Muscle of arm (tissue), 1 donor: ENCODE measurements at regions not wholly inside any gene's neighbourhood (a gene's known extent, or its start where the extent isn't known, plus 50 kb on each side); places are given as distances from the start of the nearest gene placed in this dataset.
"Not testable (repeated sequence)": the region's sequence is repeated elsewhere in the genome, so short reads cannot be mapped to it uniquely, and the experiment has no call there.

Experiments
- DNase-seq: peaks from one replicate; pipeline ENCODE4 v3.0.0-alpha.2; 2013

GRCh38 chr5:154702477-154702876 lies 52.7 kb upstream of the LARP1 start:
- DNase-seq, result no peak

GRCh38 chr5:154701725-154702124 lies 53.5 kb upstream of the LARP1 start:
- DNase-seq, result not testable (repeated sequence)

GRCh38 chr5:154701181-154701580 lies 54.0 kb upstream of the LARP1 start:
- no peak for DNase-seq

DNA sequence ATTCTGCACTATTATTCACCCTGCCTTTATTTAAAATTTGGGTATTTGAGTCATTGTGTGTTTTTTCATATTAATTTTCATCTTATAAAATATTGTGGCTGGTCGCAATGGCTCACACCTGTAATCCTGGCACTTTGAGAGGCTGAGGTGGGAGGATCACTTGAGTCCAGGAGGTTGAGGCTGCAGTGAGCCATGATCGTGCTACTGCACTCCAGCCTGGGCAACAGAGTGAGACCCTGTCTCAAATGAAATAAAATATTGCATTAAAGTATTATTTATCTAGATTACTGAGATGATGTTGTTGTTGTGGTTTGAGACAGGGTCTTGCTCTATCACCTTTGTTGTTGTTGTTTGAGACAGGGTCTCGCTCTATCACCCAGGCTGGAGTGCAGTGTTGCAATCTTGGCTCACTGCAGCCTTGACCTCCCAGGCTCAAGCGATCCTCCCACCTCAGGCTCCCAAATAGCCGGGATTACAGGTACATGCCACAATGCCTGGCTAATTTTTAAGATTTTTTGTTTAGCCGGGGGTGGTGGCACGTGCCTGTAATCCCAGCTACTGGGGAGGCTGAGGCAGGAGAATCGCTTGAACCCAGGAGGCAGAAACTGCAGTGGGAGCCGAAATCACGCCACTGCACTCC lies 54.8 kb upstream of the LARP1 start:
- DNase-seq, result not testable (repeated sequence)

DNA sequence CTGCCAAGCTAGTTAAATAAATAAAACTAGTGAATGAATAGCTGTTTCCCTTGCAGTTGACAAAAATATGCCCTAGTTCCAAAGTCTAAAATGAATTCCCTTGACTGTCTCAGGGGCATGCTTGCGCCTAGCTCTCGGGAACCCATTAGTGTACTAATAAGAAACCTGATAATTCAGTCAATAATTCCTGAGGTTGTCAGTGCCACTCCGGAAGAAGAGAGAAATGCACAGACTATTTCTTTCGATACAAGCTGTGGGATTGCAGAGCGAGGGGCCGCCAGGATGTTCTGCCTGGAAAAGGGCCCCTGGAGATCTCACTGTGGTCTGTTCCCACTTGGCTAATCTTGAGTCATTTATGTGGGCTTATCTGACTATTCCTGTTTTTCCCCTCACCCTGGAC lies 56.4 kb upstream of the LARP1 start:
- no peak for DNase-seq

- DNase-seq, result no peak
These were observed 57.8 kb upstream of the LARP1 start for GRCh38 chr5:154697371-154697770.

DNA sequence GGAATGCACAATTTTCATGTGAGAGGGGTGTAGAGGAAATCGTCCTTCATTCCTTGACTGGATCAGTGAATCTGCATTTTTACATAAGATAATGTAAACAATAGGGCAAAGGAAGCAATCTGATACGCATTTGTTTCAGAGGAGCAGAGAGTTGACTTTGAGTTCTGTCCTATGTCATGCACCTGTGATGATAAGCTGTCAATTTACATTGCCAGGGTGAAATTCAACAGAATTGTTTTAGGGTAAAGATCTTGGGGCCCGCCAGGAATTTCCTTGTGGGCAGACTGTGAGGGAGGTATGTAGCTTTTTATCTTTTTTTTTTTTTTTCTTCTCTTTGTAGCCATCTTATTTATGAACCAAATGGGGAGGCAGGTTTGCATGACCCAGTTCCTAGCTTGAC lies 58.3 kb upstream of the LARP1 start:
- no peak for DNase-seq

- DNase-seq, result no peak
These were observed 61.0 kb upstream of the LARP1 start for GRCh38 chr5:154694159-154694558.

DNA sequence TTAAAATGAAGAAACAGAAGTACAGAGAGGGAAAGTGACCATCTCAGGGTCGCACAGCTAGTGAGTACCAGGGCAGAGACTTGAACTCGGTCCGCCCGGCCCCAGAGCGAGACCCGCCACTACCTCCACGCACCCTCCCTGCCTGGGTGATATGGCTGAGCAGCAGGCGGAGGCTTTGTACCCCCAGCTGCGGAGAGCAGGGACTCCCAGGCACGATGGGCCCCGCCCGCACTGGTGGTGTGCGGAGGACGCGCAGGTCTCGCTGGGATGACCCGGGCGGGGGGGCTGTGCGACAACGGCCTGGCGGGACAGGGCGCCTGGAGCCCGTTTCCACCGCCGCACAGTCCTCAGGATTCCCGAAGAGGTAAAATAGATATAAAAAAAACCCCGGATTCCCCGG lies 64.7 kb upstream of the LARP1 start:
- no peak for DNase-seq

DNA sequence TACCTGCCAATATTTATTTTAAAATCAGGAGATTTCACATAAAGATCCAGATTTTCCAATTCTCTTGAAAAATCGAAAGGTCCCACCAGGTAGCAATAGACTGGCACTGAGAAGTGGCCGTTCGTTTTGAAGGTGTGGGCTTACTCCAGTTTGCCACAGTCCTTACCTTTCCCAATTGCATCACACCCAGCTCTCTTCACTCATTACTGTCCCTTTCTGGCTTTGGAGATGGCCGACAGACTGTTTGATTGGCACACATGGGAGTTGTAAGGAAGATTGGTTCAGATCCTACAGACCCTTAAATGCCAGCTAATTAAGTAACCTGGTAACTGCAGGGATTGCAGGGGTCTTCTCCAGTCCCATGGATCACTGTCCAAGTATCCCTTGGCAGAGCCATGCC lies 68.7 kb upstream of the LARP1 start:
- no peak for DNase-seq

- no peak for DNase-seq
These were observed 71.9 kb upstream of the LARP1 start for GRCh38 chr5:154683101-154683880.

- no peak for DNase-seq
These were observed 75.7 kb upstream of the LARP1 start for GRCh38 chr5:154679501-154679900.

- no peak for DNase-seq
These were observed 77.3 kb upstream of the LARP1 start for GRCh38 chr5:154677921-154678320.

DNA sequence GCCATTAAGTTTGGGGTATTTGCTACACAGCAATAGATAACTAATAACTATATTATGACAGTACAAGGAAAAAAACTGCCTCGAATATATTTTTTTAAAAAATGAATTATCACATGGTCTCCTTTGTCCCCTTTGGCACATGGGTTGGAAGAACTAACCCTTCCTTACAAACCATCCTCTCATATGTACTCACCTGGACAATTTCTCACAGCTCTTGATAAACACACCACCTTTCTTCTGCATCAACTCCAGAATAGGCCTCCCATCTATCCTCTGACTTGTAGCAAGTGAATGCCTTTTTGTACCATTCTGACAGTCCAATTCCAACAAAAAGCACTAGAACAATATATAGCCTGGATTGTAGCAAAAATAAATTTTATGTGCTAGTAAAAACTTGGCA lies 78.7 kb upstream of the LARP1 start:
- DNase-seq, result no peak

DNA sequence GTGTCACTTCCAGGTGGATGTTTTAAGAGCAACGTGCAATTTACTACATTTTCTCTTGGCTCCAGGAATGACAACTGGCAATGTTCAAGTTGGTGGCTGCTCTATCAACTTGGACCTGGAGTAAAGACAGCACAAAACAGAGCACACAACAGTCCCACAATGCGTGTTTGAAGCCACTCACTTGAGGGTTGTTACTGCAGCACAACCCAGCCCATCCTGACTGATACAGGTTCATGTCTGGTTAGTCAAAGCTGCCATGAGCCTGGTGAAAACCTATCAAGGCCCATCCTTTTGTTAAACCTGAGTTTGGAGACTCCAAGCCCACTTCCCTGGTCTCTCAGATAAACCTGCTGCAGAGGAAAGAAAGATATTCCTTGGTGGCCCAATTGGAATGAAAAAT lies 81.1 kb upstream of the LARP1 start:
- no peak for DNase-seq

- DNase-seq, result no peak
These were observed 81.7 kb upstream of the LARP1 start for GRCh38 chr5:154673506-154673905.

GRCh38 chr5:154669913-154670312 lies 85.3 kb upstream of the LARP1 start:
- DNase-seq, result not testable (repeated sequence)

- no peak for DNase-seq
These were observed 85.8 kb upstream of the LARP1 start for GRCh38 chr5:154669402-154669801.

- DNase-seq, result no peak
These were observed 90.3 kb upstream of the LARP1 start for GRCh38 chr5:154664869-154665268.

- DNase-seq, result no peak
These were observed 91.8 kb upstream of the LARP1 start for GRCh38 chr5:154663424-154663823.

DNA sequence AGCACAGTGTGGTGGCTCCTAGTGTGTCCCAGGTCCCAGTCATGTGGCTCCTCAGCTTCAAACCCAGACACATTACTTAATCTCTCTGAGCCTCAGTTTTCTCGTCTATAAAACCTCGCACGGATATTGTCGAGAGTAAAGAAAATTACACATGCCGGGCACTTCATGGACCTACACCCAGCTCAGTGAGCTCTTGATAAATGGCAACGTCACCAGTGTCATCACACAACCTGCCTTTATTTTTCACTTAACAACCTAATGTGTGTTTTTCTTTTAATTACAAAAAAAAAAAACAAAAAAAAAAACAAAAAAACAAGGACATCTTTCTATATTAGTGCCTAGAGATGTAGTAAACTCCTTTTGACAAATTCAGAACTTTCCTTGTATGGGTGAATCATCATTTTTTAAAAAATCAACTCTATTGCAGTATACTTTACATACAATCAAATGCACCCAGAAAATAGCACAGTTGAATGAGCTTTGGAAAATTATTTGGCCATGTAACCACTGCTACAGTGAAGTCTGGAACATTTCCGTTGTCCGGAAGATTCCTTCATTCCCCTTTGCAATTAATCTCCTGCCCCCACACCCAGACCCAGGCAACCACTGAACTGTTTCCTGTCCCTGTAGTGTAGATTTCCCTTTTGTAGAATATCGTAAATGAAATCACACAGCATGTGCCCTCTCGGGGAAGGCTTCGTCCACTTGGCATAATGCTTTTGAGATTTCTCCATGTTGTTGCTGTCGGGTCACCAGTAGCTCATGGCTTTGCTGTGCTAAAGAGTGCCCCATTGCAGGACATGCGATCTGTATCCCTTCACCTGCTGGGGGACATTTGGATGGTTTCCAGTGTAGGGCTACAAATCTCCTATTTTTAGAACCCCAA lies 100.4 kb upstream of the LARP1 start:
- no peak for DNase-seq

DNA sequence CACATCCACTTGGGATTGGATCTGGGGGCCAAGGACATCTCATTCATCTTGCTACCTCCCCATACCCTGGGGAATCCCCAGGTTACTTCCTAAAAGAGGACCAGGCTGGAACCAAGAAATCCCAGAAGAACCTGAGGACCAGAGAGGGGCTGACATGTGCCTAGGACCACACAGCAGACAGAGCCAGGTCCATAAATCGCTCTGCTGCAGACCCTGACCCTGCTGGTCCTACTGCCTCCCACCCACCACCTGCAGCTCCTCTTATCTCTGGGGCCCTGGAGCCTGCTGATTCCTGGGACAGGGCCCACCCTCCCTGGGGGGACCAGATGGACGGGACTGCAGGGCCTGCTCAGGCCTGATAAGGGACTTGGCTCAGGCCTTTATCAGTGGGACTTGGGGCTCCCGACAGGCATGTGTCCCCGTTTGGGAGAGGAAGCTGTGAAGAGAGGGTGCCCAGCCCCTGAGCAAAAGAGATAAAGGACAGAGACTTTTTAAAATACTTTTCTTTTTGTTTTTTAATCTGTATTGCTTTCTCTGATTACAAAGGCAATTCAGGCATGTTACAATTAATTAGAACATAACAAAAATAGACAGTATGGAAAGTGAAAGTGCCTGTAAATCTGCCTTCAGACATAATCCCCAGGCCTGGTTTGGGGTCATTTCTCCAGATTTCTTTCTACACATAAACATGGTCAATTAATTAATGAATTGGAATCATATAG lies 101.3 kb upstream of the LARP1 start:
- no peak for DNase-seq
